Smooth muscle cell (in vitro differentiated cells): ENCODE measurements at regions not wholly inside any gene's neighbourhood (a gene's known extent, or its start where the extent isn't known, plus 50 kb on each side); places are given as distances from the start of the nearest gene placed in this dataset.

Experiments used
- DNase-seq: peaks from one replicate; lab custom pipeline; 2025; ENCODE audit not compliant: unreplicated experiment; lab: John Stamatoyannopoulos, UW
- H2AFZ ChIP-seq: fragments of 200-600 bp; sonication (generic); 2 replicates; pipeline ENCODE4 v1.6.0; 2016; ENCODE audit warnings: antibody characterized with exemption, low read depth, mild to moderate bottlenecking
- H3F3A ChIP-seq: fragments of 200-600 bp; sonication (generic); 2 replicates; pipeline ENCODE4 v1.6.0; 2017; ENCODE audit warnings: antibody characterized with exemption, low read depth
- H3K27ac ChIP-seq: fragments of 200-600 bp; sonication (generic); 2 replicates; pipeline ENCODE4 v1.5.1; 2016; ENCODE audit warnings: low read depth, mild to moderate bottlenecking
- H3K27me3 ChIP-seq: fragments of 200-600 bp; sonication (generic); 2 replicates; pipeline ENCODE4 v1.6.1; 2016; ENCODE audit warnings: low read depth, mild to moderate bottlenecking
- H3K36me3 ChIP-seq: fragments of 200-600 bp; sonication (generic); 2 replicates; pipeline ENCODE4 v1.5.1; 2016; ENCODE audit warnings: low read depth
- H3K4me1 ChIP-seq: fragments of 200-600 bp; sonication (generic); 2 replicates; pipeline ENCODE4 v1.5.1; 2016; ENCODE audit warnings: low read depth
- H3K4me2 ChIP-seq: fragments of 200-600 bp; sonication (generic); 2 replicates; pipeline ENCODE4 v1.6.0; 2016; ENCODE audit warnings: mild to moderate bottlenecking
- H3K4me3 ChIP-seq: fragments of 200-600 bp; sonication (generic); 2 replicates; pipeline ENCODE4 v1.5.1; 2016; ENCODE audit warnings: mild to moderate bottlenecking
- H3K79me2 ChIP-seq: fragments of 200-600 bp; sonication (generic); 2 replicates; pipeline ENCODE4 v1.6.0; 2016; ENCODE audit warnings: low read depth, mild to moderate bottlenecking
- H3K9ac ChIP-seq: fragments of 200-600 bp; sonication (generic); 2 replicates; pipeline ENCODE4 v1.6.0; 2016; ENCODE audit warnings: low read depth
- H3K9me3 ChIP-seq: fragments of 200-600 bp; sonication (generic); replicated peaks from 2 replicates; pipeline ENCODE4 v1.5.1; 2016; ENCODE audit warnings: low read depth
- H4K20me1 ChIP-seq: fragments of 200-600 bp; sonication (generic); 2 replicates; pipeline ENCODE4 v1.6.0; 2016; ENCODE audit warnings: low read depth
- WGBS: methylation state at CpG from one replicate; pipeline ENCODE4 v1.1.7; 2016; ENCODE audit warnings: low lambda C conversion rate; 5-methylcytosine and 5-hydroxymethylcytosine counted together
- TF ChIP-seq, protein P1 (sequence below): fragments of 200-600 bp; sonication (generic); IDR thresholded peaks from 2 replicates; pipeline ENCODE4 v1.5.1; 2017; ENCODE audit warnings: borderline replicate concordance, mild to moderate bottlenecking, antibody characterized with exemption; ENCODE audit not compliant: insufficient read depth, poor library complexity, severe bottlenecking

DNA sequence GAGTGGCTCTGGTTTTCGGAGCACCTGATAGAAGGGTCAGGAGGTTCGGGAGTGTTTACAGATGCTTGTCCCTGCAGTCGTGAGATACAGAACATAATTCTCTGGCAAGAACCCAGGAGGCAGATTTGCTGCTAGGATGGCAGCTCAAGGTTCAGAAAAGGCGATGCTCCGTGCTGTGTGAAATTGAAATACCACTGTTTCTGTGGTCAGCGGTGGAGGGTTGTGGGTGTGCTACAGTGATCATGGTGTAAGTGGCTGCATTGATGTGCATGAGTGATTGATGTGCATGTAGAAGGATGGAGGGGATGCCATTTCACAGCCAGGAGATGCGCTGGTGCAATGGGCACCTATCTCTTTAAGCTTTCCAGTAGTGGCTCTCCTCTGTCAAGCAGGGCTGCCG lies 322.1 kb downstream of the GALR1 start:
- Histone ChIP-seq H3K4me3 (no peak overlapping the region), H3K27ac (no peak overlapping the region), H3K9me3 (no peaks in the 10 kb centered on the region), H2AFZ (no peak overlapping the region), H3K36me3 (no peaks in the 10 kb centered on the region), H3K27me3 (no peaks in the 10 kb centered on the region), H3K4me1 (no peaks in the 10 kb centered on the region), H3F3A (no peaks in the 10 kb centered on the region), H3K9ac (no peak overlapping the region), H3K4me2 (no peak overlapping the region), H3K79me2 (no peaks in the 10 kb centered on the region), H4K20me1 (no peaks in the 10 kb centered on the region)
- WGBS, result 84% methylated on average over 8 of the region's 8 CpGs
- TF ChIP-seq, protein P1, sequence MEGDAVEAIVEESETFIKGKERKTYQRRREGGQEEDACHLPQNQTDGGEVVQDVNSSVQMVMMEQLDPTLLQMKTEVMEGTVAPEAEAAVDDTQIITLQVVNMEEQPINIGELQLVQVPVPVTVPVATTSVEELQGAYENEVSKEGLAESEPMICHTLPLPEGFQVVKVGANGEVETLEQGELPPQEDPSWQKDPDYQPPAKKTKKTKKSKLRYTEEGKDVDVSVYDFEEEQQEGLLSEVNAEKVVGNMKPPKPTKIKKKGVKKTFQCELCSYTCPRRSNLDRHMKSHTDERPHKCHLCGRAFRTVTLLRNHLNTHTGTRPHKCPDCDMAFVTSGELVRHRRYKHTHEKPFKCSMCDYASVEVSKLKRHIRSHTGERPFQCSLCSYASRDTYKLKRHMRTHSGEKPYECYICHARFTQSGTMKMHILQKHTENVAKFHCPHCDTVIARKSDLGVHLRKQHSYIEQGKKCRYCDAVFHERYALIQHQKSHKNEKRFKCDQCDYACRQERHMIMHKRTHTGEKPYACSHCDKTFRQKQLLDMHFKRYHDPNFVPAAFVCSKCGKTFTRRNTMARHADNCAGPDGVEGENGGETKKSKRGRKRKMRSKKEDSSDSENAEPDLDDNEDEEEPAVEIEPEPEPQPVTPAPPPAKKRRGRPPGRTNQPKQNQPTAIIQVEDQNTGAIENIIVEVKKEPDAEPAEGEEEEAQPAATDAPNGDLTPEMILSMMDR, result no peak
- DNase-seq, result no peak

GRCh38 chr18:77572537-77572936 lies 322.9 kb downstream of the GALR1 start:
- H3K9ac ChIP-seq, result no peak overlapping the region
- H3K9me3 ChIP-seq, result no peaks in the 10 kb centered on the region
- WGBS, result 91% methylated on average over 9 of the region's 9 CpGs
- no peak overlapping the region for H3K27ac ChIP-seq
- no peaks in the 10 kb centered on the region for H3K79me2 ChIP-seq
- H3K4me3 ChIP-seq, result no peak overlapping the region
- H3K27me3 ChIP-seq, result no peaks in the 10 kb centered on the region
- no peaks in the 10 kb centered on the region for H3F3A ChIP-seq
- no peaks in the 10 kb centered on the region for H3K36me3 ChIP-seq
- H3K4me1 ChIP-seq, result no peaks in the 10 kb centered on the region
- no peak overlapping the region for H2AFZ ChIP-seq
- H4K20me1 ChIP-seq, result no peaks in the 10 kb centered on the region
- DNase-seq, result no peak
- TF ChIP-seq, protein P1, result no peak
- H3K4me2 ChIP-seq, result no peak overlapping the region

DNA sequence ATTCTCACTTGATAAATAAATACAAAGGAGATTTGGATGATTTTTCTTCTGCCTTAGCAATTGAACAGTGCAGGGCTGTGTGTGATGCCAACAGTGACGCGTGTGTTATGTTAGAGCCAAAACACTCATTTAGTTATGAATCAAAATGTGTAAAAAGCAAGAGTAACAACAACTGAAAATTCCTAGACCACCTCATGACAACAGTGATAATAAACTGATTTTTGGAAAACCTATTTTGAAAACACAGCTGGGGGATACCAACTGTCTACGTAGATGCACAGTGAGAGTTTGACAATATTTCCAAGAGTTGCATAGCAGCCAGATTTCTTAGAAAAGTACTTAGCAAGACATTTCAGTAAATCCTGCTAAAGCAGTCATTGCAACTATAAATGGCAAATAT lies 323.9 kb downstream of the GALR1 start:
- DNase-seq, result no peak
- Histone ChIP-seq H2AFZ (no peak overlapping the region), H3F3A (no peaks in the 10 kb centered on the region), H3K4me1 (no peaks in the 10 kb centered on the region), H3K9ac (no peak overlapping the region), H3K27ac (no peak overlapping the region), H3K4me2 (no peak overlapping the region), H3K4me3 (no peak overlapping the region), H3K79me2 (no peaks in the 10 kb centered on the region), H3K36me3 (no peaks in the 10 kb centered on the region), H3K27me3 (no peaks in the 10 kb centered on the region), H4K20me1 (no peaks in the 10 kb centered on the region), H3K9me3 (no peaks in the 10 kb centered on the region)
- TF ChIP-seq, protein P1, result no peak
- WGBS, result 86% methylated on average over 3 of the region's 3 CpGs

GRCh38 chr18:77590943-77591515 lies 341.4 kb downstream of the GALR1 start:
- H3K4me3 ChIP-seq, result no peak overlapping the region
- H3K9ac ChIP-seq, result no peak overlapping the region
- TF ChIP-seq, protein P1, result no peak
- H3K79me2 ChIP-seq, result no peaks in the 10 kb centered on the region
- no peaks in the 10 kb centered on the region for H3K27me3 ChIP-seq
- H3F3A ChIP-seq, result no peaks in the 10 kb centered on the region
- H2AFZ ChIP-seq, result no peak overlapping the region
- H3K9me3 ChIP-seq, result no peaks in the 10 kb centered on the region
- no peak overlapping the region for H3K27ac ChIP-seq
- DNase-seq, result no peak
- H3K4me2 ChIP-seq, result no peak overlapping the region
- WGBS, result 71% methylated on average over 7 of the region's 7 CpGs
- H3K4me1 ChIP-seq, result no peaks in the 10 kb centered on the region
- H4K20me1 ChIP-seq, result no peaks in the 10 kb centered on the region
- H3K36me3 ChIP-seq, result no peaks in the 10 kb centered on the region
